Neural cell (in vitro differentiated cells): ENCODE measurements at regions not wholly inside any gene's neighbourhood (a gene's known extent, or its start where the extent isn't known, plus 50 kb on each side); places are given as distances from the start of the nearest gene placed in this dataset.

ENCODE experiments used
- H2AFZ ChIP-seq: fragments of 200-600, 300-800 bp; sonication (generic), shearing (Covaris generic); 2 replicates; pipeline ENCODE4 v1.6.0; 2014; ENCODE audit warnings: low read depth, mild to moderate bottlenecking, antibody characterized with exemption, low read length, moderate library complexity
- H3F3A ChIP-seq: fragments of 200-600 bp; shearing (Covaris generic); 2 replicates; pipeline ENCODE4 v1.6.1; 2016; ENCODE audit warnings: mild to moderate bottlenecking, moderate library complexity, mixed read lengths, antibody characterized with exemption, low read length; ENCODE audit not compliant: insufficient read depth, poor library complexity, severe bottlenecking
- H3K27ac ChIP-seq: fragments of 200-600, 300-800 bp; sonication (generic), shearing (Covaris generic); 2 replicates; pipeline ENCODE4 v1.5.1; 2014; ENCODE audit warnings: mild to moderate bottlenecking, low read length, moderate library complexity
- H3K27me3 ChIP-seq: fragments of 300-800, 200-600 bp; sonication (generic), shearing (Covaris generic); 2 replicates; pipeline ENCODE4 v1.6.0; 2014; ENCODE audit warnings: mild to moderate bottlenecking, low read depth, low read length, moderate library complexity; ENCODE audit not compliant: insufficient read depth
- H3K36me3 ChIP-seq: fragments of 300-800, 200-600 bp; sonication (generic), shearing (Covaris generic); 2 replicates; pipeline ENCODE4 v1.5.1; 2014; ENCODE audit warnings: mild to moderate bottlenecking, antibody characterized with exemption, low read length, moderate library complexity; ENCODE audit not compliant: insufficient read depth
- H3K4me2 ChIP-seq: fragments of 300-800, 200-600 bp; sonication (generic), shearing (Covaris generic); 2 replicates; pipeline ENCODE4 v1.6.0; 2014; ENCODE audit warnings: mild to moderate bottlenecking, low read length
- H3K4me3 ChIP-seq: fragments of 300-800, 200-600 bp; sonication (generic), shearing (Covaris generic); 2 replicates; pipeline ENCODE4 v1.5.1; 2014; ENCODE audit warnings: mild to moderate bottlenecking, low read length, moderate library complexity
- H3K79me2 ChIP-seq: fragments of 200-600 bp; shearing (Covaris generic); replicated peaks from 2 replicates; pipeline ENCODE4 v1.6.0; 2014; ENCODE audit warnings: mild to moderate bottlenecking, low read length, moderate library complexity; ENCODE audit not compliant: insufficient read depth
- H3K9ac ChIP-seq: fragments of 300-800, 200-600 bp; sonication (generic), shearing (Covaris generic); 2 replicates; pipeline ENCODE4 v1.6.1; 2016; ENCODE audit warnings: mild to moderate bottlenecking, low read length, mixed read lengths
- H3K9me2 ChIP-seq: fragments of 200-600 bp; shearing (Covaris generic); 2 replicates; pipeline ENCODE4 v1.6.1; 2016; ENCODE audit warnings: mild to moderate bottlenecking, low read length, mixed read lengths; ENCODE audit not compliant: insufficient read depth
- H3K9me3 ChIP-seq: fragments of 200-600, 300-800 bp; sonication (generic), shearing (Covaris generic); 2 replicates; pipeline ENCODE4 v1.6.1; 2016; ENCODE audit warnings: mild to moderate bottlenecking, mixed run types, low read length, moderate library complexity, mixed read lengths
- H4K20me1 ChIP-seq: fragments of 200-600 bp; shearing (Covaris generic); 2 replicates; pipeline ENCODE4 v1.6.1; 2016; ENCODE audit warnings: mild to moderate bottlenecking, mixed run types; ENCODE audit not compliant: insufficient read depth
- CTCF ChIP-seq: fragments of 450-650 bp; IDR thresholded peaks from 2 replicates; pipeline ENCODE4 v1.5.1; 2014; ENCODE audit warnings: antibody characterized with exemption, mild to moderate bottlenecking, moderate library complexity; ENCODE audit not compliant: poor library complexity, severe bottlenecking
- EP300 ChIP-seq: fragments of 450-650 bp; conservative IDR thresholded peaks from 2 replicates; pipeline ENCODE4 v1.6.1; 2014; ENCODE audit warnings: antibody characterized with exemption, mild to moderate bottlenecking, moderate library complexity; ENCODE audit not compliant: poor library complexity, severe bottlenecking
- EZH2 ChIP-seq: fragments of 200-600, 300-800 bp; shearing (Covaris generic), sonication (generic); IDR thresholded peaks from 2 replicates; pipeline ENCODE4 v1.6.1; 2014; ENCODE audit warnings: antibody characterized with exemption, low read length, borderline replicate concordance, mild to moderate bottlenecking; ENCODE audit not compliant: insufficient read depth, poor library complexity, severe bottlenecking
- MXI1 ChIP-seq: fragments of 450-650 bp; conservative IDR thresholded peaks from 2 replicates; pipeline ENCODE4 v1.6.1; 2014; ENCODE audit warnings: antibody characterized with exemption, mild to moderate bottlenecking; ENCODE audit not compliant: poor library complexity, severe bottlenecking
- POLR2AphosphoS5 ChIP-seq: IDR thresholded peaks from 2 replicates; pipeline ENCODE4 v1.6.1; 2012
- RAD21 ChIP-seq: fragments of 450-650 bp; conservative IDR thresholded peaks from 2 replicates; pipeline ENCODE4 v1.6.1; 2014; ENCODE audit warnings: antibody characterized with exemption, mild to moderate bottlenecking, moderate library complexity
- REST ChIP-seq: IDR thresholded peaks from 2 replicates; pipeline ENCODE4 v1.6.1; 2012; ENCODE audit warnings: borderline replicate concordance
- SMC3 ChIP-seq: fragments of 450-650 bp; conservative IDR thresholded peaks from 2 replicates; pipeline ENCODE4 v1.6.1; 2014; ENCODE audit warnings: antibody characterized with exemption, mild to moderate bottlenecking, moderate library complexity; ENCODE audit not compliant: poor library complexity
- TAF1 ChIP-seq: IDR thresholded peaks from 2 replicates; pipeline ENCODE4 v1.6.1; 2012; ENCODE audit warnings: low read depth

GRCh38 chr6:144711661-144712060, 426.5 kb downstream of the UTRN start:
- Histone ChIP-seq H3K27ac (no peak overlapping the region), H3K4me2 (no peak overlapping the region), H3K9me3 (no peaks in the 10 kb centered on the region), H3K9me2 (no peaks in the 10 kb centered on the region), H3F3A (no peaks in the 10 kb centered on the region), H3K9ac (no peak overlapping the region), H2AFZ (no peak overlapping the region), H3K36me3 (no peaks in the 10 kb centered on the region), H3K4me3 (no peak overlapping the region), H4K20me1 (no peaks in the 10 kb centered on the region), H3K27me3 (no peaks in the 10 kb centered on the region), H3K79me2 (no peaks in the 10 kb centered on the region)
- no peak for TF ChIP-seq EP300
- TF ChIP-seq MXI1: no peak
- no peak for TF ChIP-seq POLR2AphosphoS5
- TF ChIP-seq RAD21: no peak
- TF ChIP-seq TAF1: no peak
- TF ChIP-seq EZH2: no peak
- no peak for TF ChIP-seq REST

- no peaks in the 10 kb centered on the region for H3K27me3 ChIP-seq
- H2AFZ ChIP-seq: no peak overlapping the region
- H4K20me1 ChIP-seq: no peaks in the 10 kb centered on the region
- no peak overlapping the region for H3K4me3 ChIP-seq
- H3K36me3 ChIP-seq: no peaks in the 10 kb centered on the region
- no peaks in the 10 kb centered on the region for H3K9me2 ChIP-seq
- no peak overlapping the region for H3K4me2 ChIP-seq
- no peak overlapping the region for H3K9ac ChIP-seq
- H3K79me2 ChIP-seq: no peaks in the 10 kb centered on the region
- no peak overlapping the region for H3K27ac ChIP-seq
- no peaks in the 10 kb centered on the region for H3F3A ChIP-seq
- no peaks in the 10 kb centered on the region for H3K9me3 ChIP-seq
- TF ChIP-seq MXI1: no peak
- no peak for TF ChIP-seq POLR2AphosphoS5
- no peak for TF ChIP-seq RAD21
- TF ChIP-seq TAF1: no peak
- TF ChIP-seq SMC3: no peak
- TF ChIP-seq EP300: no peak
- TF ChIP-seq CTCF: no peak
- no peak for TF ChIP-seq REST
- no peak for TF ChIP-seq EZH2
These were observed 427.4 kb downstream of the UTRN start for GRCh38 chr6:144712541-144712940.
